C4-2B (cell line): ENCODE measurements at regions not wholly inside any gene's neighbourhood (a gene's known extent, or its start where the extent isn't known, plus 50 kb on each side); places are given as distances from the start of the nearest gene placed in this dataset.

Experiments used
- ZFX ChIP-seq: fragments of 450-650 bp; IDR thresholded peaks from 2 replicates; pipeline ENCODE4 v1.6.1; 2017
- TF ChIP-seq, protein P1 (sequence below): fragments of 450-650 bp; conservative IDR thresholded peaks from 2 replicates; pipeline ENCODE4 v1.5.1; 2017; ENCODE audit warnings: mild to moderate bottlenecking

GRCh38 chr1:59079434-59080140, 217.3 kb upstream of the FGGY start:
- TF ChIP-seq, protein P1, sequence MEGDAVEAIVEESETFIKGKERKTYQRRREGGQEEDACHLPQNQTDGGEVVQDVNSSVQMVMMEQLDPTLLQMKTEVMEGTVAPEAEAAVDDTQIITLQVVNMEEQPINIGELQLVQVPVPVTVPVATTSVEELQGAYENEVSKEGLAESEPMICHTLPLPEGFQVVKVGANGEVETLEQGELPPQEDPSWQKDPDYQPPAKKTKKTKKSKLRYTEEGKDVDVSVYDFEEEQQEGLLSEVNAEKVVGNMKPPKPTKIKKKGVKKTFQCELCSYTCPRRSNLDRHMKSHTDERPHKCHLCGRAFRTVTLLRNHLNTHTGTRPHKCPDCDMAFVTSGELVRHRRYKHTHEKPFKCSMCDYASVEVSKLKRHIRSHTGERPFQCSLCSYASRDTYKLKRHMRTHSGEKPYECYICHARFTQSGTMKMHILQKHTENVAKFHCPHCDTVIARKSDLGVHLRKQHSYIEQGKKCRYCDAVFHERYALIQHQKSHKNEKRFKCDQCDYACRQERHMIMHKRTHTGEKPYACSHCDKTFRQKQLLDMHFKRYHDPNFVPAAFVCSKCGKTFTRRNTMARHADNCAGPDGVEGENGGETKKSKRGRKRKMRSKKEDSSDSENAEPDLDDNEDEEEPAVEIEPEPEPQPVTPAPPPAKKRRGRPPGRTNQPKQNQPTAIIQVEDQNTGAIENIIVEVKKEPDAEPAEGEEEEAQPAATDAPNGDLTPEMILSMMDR = no peak
- TF ChIP-seq ZFX = no peak
